Kidney epithelial cell (primary cell): ENCODE measurements at regions not wholly inside any gene's neighbourhood (a gene's known extent, or its start where the extent isn't known, plus 50 kb on each side); places are given as distances from the start of the nearest gene placed in this dataset.

Experiments
- DNase-seq: peaks from one replicate; pipeline ENCODE4 v3.0.0-alpha.2; 2010; ENCODE audit warnings: low read depth
- H3K27me3 ChIP-seq: 2 replicates; pipeline ENCODE4 v1.6.0; 2011; ENCODE audit warnings: low read length; ENCODE audit not compliant: control insufficient read depth, insufficient read depth
- H3K36me3 ChIP-seq: 2 replicates; pipeline ENCODE4 v1.5.1; 2011; ENCODE audit warnings: low read length; ENCODE audit not compliant: control insufficient read depth, insufficient read depth
- H3K4me3 ChIP-seq: 2 replicates; pipeline ENCODE4 v1.5.1; 2011; ENCODE audit warnings: low read depth, mild to moderate bottlenecking, control low read depth, low read length
- CTCF ChIP-seq: IDR thresholded peaks from 2 replicates; pipeline ENCODE4 v1.5.1; 2011; ENCODE audit warnings: mild to moderate bottlenecking, moderate library complexity, low read length, control low read depth, inconsistent platforms; ENCODE audit not compliant: insufficient read depth, poor library complexity, severe bottlenecking

DNA sequence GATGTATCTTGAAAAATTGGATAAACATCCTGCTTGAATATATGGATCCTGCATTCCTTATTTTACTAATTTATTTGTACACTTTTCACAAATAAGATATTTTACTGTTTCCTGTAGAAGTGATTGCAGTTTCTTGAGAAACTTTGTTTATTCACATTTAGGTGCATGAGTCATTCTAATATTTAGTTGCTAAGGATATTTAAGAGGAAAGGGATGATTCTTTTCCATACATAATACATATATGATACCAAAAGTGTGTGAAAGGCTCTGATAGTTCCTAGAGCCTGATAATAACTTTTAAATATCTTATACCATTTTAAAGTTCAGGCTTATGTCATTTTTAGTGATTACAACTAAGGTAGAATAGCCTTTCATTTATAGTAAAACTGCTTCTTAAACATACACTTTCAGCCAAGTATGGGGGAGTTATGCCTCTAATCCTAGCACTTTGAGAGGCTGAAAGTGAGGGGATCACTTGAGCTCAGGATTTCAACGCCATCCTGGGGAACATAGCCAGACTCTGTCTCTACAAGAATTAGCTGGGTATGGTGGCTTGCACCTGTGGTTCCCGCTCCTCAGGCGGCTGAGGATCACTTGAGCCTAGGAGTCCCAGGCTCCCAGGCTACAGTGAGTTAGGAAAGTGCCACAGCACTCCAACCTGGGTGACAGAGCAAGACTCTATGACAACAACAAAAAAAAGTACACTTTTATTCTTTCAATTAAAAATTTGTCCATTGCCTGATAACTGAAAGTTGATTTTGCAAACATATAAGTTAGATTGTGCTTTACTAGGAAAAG lies 262.6 kb upstream of the LRIG3 start:
- no peak for DNase-seq
- TF ChIP-seq CTCF, result no peak
- Histone ChIP-seq H3K27me3 (no peaks in the 10 kb centered on the region), H3K36me3 (no peaks in the 10 kb centered on the region), H3K4me3 (no peak overlapping the region)

- Histone ChIP-seq H3K4me3 (no peak overlapping the region), H3K36me3 (no peaks in the 10 kb centered on the region), H3K27me3 (no peaks in the 10 kb centered on the region)
- DNase-seq, result no peak
- TF ChIP-seq CTCF, result no peak
Observed at GRCh38 chr12:59182191-59182590, 261.9 kb upstream of the LRIG3 start.

DNA sequence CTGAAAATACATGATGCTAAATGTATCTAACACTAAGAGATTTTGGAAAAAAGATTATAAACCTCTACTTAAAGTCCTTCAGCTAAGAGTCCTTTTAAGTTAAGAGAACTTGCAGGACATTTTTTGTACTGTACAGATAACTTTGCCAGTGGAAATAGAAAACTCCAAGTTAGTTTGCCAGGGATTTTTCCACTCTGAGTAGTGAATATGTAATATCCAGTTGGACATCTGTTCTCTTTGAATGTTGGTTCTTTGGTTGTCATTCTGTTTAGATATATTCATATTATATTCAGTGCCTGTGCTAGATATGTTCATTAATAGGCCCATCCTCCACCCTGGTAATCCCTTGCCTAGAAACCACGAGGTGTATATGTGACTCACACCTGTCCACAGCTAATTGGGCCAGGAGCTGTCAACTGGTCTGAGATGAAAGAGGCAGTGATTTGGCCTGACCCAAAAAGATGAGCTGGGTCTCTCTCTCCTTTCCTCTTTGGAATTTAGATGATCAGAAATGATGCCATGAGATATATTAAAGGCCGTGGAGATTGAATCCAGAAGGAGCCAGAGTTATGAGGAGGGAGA lies 261.0 kb upstream of the LRIG3 start:
- no peak overlapping the region for H3K4me3 ChIP-seq
- no peaks in the 10 kb centered on the region for H3K27me3 ChIP-seq
- TF ChIP-seq CTCF, result no peak
- no peaks in the 10 kb centered on the region for H3K36me3 ChIP-seq
- no peak for DNase-seq

DNA sequence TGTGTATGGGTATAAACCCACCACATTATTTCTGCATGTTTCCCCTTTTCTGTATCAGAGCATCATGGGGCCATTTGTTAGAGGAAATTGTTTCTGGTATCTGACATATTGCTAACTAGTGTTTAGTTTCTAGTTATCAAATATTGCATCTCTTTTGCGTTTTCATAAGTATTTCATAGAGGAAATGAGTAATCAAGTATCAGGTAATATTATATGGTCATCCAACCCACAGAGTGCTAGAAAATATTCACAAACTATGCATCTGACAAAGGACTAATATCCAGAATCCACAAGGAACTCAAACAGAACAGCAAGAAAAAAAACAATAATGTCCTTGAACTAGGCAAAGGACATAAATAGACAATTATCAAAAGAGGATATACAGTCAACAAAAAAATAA lies 258.9 kb upstream of the LRIG3 start:
- Histone ChIP-seq H3K36me3 (no peaks in the 10 kb centered on the region), H3K27me3 (no peaks in the 10 kb centered on the region), H3K4me3 (no peak overlapping the region)
- TF ChIP-seq CTCF, result no peak
- DNase-seq, result no peak

- H3K4me3 ChIP-seq, result no peak overlapping the region
Observed at GRCh38 chr12:59173695-59174094, 253.4 kb upstream of the LRIG3 start.

More at GRCh38 chr12:59173695-59174094, 253.4 kb upstream of the LRIG3 start:
- no peaks in the 10 kb centered on the region for H3K36me3 ChIP-seq
- DNase-seq, result no peak
- H3K27me3 ChIP-seq, result no peaks in the 10 kb centered on the region
- peak; percentile 15 for TF ChIP-seq CTCF
